Stomach (tissue), 8 donors: ENCODE measurements at regions not wholly inside any gene's neighbourhood (a gene's known extent, or its start where the extent isn't known, plus 50 kb on each side); places are given as distances from the start of the nearest gene placed in this dataset.

Experiments
- DNase-seq, 2 donors: peaks; one replicate each; pipeline versions ENCODE4 v3.0.0 to v3.0.0-alpha.2; 2013 to 2019
- H3K27ac ChIP-seq, 5 donors: fragments of 200-600 bp in 4 of 5; sonication (generic) in 4 of 5; one replicate each; pipeline ENCODE4 v1.5.1; 2013 to 2019; ENCODE audit warnings: mild to moderate bottlenecking in 1 of 5, moderate library complexity in 1 of 5
- H3K27me3 ChIP-seq, 3 donors: fragments of 200-600 bp; sonication (generic); one replicate each; pipeline ENCODE4 v1.5.1; 2017 to 2019; ENCODE audit warnings: mixed run types in 1 of 3
- H3K36me3 ChIP-seq, 4 donors: fragments of 200-600 bp; sonication (generic); 1 replicate in 3 of 4; 2 replicates in 1 of 4; pipeline ENCODE4 v1.5.1; 2016 to 2019
- H3K4me1 ChIP-seq, 4 donors: fragments of 200-600 bp; sonication (generic); one replicate each; pipeline ENCODE4 v1.5.1; 2016 to 2019
- H3K4me3 ChIP-seq, 4 donors: fragments of 200-600 bp; sonication (generic) in 3 of 4; one replicate each; pipeline ENCODE4 v1.5.1; 2016 to 2019; ENCODE audit warnings: mild to moderate bottlenecking in 1 of 4
- H3K9me3 ChIP-seq, 4 donors: fragments of 200-600 bp; sonication (generic); one replicate each; pipeline ENCODE4 v1.5.1; 2016 to 2019
- EP300 ChIP-seq: sonication (generic); formaldehyde crosslinking; IDR thresholded peaks from one replicate; pipeline ENCODE4 v1.6.1; 2017; ENCODE audit warnings: antibody characterized with exemption
- POLR2A ChIP-seq, 4 donors: fragments of 450-650 bp; IDR thresholded peaks; one replicate each; pipeline ENCODE4 v1.6.1; 2016; ENCODE audit warnings: antibody characterized with exemption in 4 of 4, control low read depth in 2 of 4, mild to moderate bottlenecking in 1 of 4, moderate library complexity in 1 of 4
- POLR2AphosphoS5 ChIP-seq, 3 donors: sonication (generic); formaldehyde crosslinking; IDR thresholded peaks; one replicate each; pipeline ENCODE4 v1.6.1; 2016; ENCODE audit warnings: antibody characterized with exemption in 3 of 3
- WGBS, 5 donors: extraction: QIAGEN DNeasy Blood & Tissue Kit in 3 of 5; methylation state at CpG; one replicate each; pipeline versions ENCODE4 v1.1.5 to v1.1.7; 2013 to 2018; 5-methylcytosine and 5-hydroxymethylcytosine counted together
- intact Hi-C: fragments of 100-400 bp; cut with DNase I; formaldehyde crosslinking; loops from one replicate; pipeline ENCODE4 v1.15.1; 2023; ENCODE audit warnings: low total_unique reads
- TF ChIP-seq, protein P1 (sequence below), 7 experiments: fragments of 450-650 bp in 4 of 7; fragments of 200-600 bp in 3 of 7; sonication (generic) in 3 of 7; IDR thresholded peaks; one replicate each; pipeline ENCODE4 v1.5.1; 2016 to 2019; ENCODE audit warnings: antibody characterized with exemption in 7 of 7, control low read depth in 2 of 7, mild to moderate bottlenecking in 1 of 7
- donor health status: healthy with polysubstance abuse.
- donor health status: Bipolar disorder and iron deficiency.
- donor health status: healthy.

- Histone ChIP-seq H3K4me3 (no peak overlapping the region), H3K27me3 (no peaks in the 10 kb centered on the region), H3K36me3 (no peaks in the 10 kb centered on the region), H3K9me3 (no peaks in the 10 kb centered on the region), H3K27ac (no peak overlapping the region), H3K4me1 (no peaks in the 10 kb centered on the region)
- TF ChIP-seq, protein P1, sequence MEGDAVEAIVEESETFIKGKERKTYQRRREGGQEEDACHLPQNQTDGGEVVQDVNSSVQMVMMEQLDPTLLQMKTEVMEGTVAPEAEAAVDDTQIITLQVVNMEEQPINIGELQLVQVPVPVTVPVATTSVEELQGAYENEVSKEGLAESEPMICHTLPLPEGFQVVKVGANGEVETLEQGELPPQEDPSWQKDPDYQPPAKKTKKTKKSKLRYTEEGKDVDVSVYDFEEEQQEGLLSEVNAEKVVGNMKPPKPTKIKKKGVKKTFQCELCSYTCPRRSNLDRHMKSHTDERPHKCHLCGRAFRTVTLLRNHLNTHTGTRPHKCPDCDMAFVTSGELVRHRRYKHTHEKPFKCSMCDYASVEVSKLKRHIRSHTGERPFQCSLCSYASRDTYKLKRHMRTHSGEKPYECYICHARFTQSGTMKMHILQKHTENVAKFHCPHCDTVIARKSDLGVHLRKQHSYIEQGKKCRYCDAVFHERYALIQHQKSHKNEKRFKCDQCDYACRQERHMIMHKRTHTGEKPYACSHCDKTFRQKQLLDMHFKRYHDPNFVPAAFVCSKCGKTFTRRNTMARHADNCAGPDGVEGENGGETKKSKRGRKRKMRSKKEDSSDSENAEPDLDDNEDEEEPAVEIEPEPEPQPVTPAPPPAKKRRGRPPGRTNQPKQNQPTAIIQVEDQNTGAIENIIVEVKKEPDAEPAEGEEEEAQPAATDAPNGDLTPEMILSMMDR (IDR thresholded peaks at IDR 0.05), result no peak
- TF ChIP-seq POLR2A (IDR thresholded peaks at IDR 0.05) (no peak), POLR2AphosphoS5 (IDR thresholded peaks at IDR 0.05) (no peak), EP300 (no peak)
- intact Hi-C loops, result no loop called here
- DNase-seq, result no peak
Measured at GRCh38 chr3:79870313-79870620, 102.5 kb upstream of the ROBO1 start.

GRCh38 chr3:79869461-79870312, 101.9 kb upstream of the ROBO1 start:
- Histone ChIP-seq H3K4me3 (no peak overlapping the region), H3K4me1 (no peaks in the 10 kb centered on the region), H3K36me3 (no peaks in the 10 kb centered on the region), H3K27ac (no peak overlapping the region), H3K27me3 (no peaks in the 10 kb centered on the region), H3K9me3 (no peaks in the 10 kb centered on the region)
- WGBS, 5 donors, result 78 to 93% (median 91%) methylated on average over 4 of the region's 4 CpGs
- TF ChIP-seq, protein P1 (IDR thresholded peaks at IDR 0.05), result no peak
- TF ChIP-seq POLR2AphosphoS5 (IDR thresholded peaks at IDR 0.05), result no peak
- intact Hi-C loops, result no loop called here
- no peak for DNase-seq

DNA sequence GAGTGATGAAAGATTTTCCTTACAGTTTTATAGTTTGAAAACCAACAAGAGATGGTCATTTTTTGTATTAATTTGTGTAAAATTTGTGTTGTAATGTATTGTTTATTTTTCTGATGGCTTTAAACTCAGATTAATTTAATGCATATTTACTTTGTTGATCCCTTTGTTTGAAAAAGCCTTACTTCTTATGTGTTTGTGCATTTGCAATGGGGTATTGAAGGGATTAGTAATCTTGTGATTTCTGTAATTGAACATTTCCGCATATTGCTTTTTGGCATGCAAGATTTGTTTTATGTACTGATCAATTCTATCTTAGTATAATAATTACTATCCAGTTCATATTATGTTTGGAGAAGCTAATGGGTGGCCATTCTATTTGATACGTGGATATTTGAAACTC, 98.4 kb upstream of the ROBO1 start:
- Histone ChIP-seq H3K9me3 (peaks cover 0 to 7% (median 0%) of the 10 kb centered on the region in 4 donors), H3K4me1 (no peaks in the 10 kb centered on the region), H3K4me3 (no peak overlapping the region), H3K27me3 (no peaks in the 10 kb centered on the region), H3K27ac (no peak overlapping the region), H3K36me3 (no peaks in the 10 kb centered on the region)
- TF ChIP-seq POLR2AphosphoS5 (IDR thresholded peaks at IDR 0.05), result no peak
- TF ChIP-seq POLR2A (IDR thresholded peaks at IDR 0.05), result no peak
- no peak for TF ChIP-seq EP300
- TF ChIP-seq, protein P1 (IDR thresholded peaks at IDR 0.05), result no peak
- WGBS, 5 donors, result 42 to 58% (median 54%) methylated on average over 2 of the region's 2 CpGs
- DNase-seq, result no peak
- intact Hi-C loops, result no loop called here

DNA sequence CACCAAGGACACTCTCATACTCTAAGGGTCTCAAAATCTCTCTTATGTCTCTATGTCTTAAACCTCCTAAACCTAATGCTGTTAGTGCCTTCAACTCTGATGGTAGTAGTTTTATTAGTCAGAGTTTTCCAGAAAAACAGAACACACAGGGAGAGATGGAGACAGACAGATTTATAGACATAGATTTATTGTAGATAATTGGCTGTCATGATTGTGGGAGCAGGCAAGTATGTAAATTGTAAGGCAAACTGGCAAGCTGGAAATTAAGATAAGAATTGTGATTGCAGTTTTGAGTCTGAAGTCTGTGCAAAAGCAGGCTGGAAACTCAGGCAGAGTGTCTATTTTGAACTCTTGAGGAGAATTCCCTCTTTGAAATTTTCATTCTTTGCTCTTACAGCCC, 96.3 kb upstream of the ROBO1 start:
- H3K36me3 ChIP-seq, result no peaks in the 10 kb centered on the region
- TF ChIP-seq POLR2A (IDR thresholded peaks at IDR 0.05) (no peak), EP300 (no peak), POLR2AphosphoS5 (IDR thresholded peaks at IDR 0.05) (no peak)
- TF ChIP-seq, protein P1 (IDR thresholded peaks at IDR 0.05), result no peak
- H3K4me1 ChIP-seq, result no peaks in the 10 kb centered on the region
- no peaks in the 10 kb centered on the region for H3K27me3 ChIP-seq
- intact Hi-C loops, result no loop called here
- no peak for DNase-seq
- H3K27ac ChIP-seq, result no peak overlapping the region
- H3K9me3 ChIP-seq, result peaks cover 0 to 7% (median 0%) of the 10 kb centered on the region in 4 donors
- H3K4me3 ChIP-seq, result no peak overlapping the region
